ENCODE measurements at regions not wholly inside any gene's neighbourhood (a gene's known extent, or its start where the extent isn't known, plus 50 kb on each side); places are given as distances from the start of the nearest gene placed in this dataset.

DNA sequence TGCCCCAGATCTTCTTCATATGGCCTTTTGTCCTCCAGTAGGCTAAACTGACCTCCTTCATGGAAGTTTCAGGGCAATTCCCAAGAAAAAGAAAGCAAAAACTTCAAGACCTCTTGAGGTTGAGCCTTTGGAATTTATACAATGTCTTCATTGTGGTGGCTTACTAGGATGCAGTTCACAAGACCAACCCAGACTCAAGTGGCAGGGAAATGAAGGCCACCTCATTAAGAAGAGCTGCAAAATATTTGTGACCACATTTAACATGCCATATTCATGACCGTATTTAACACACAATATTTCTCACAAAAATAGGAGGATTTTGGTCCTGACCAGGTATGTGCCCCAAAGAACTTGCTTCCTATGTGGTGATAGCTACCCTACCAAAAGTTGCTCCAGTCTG is 605.5 kb upstream of the PITX2 start (continued):
- TF ChIP-seq, protein P1, sequence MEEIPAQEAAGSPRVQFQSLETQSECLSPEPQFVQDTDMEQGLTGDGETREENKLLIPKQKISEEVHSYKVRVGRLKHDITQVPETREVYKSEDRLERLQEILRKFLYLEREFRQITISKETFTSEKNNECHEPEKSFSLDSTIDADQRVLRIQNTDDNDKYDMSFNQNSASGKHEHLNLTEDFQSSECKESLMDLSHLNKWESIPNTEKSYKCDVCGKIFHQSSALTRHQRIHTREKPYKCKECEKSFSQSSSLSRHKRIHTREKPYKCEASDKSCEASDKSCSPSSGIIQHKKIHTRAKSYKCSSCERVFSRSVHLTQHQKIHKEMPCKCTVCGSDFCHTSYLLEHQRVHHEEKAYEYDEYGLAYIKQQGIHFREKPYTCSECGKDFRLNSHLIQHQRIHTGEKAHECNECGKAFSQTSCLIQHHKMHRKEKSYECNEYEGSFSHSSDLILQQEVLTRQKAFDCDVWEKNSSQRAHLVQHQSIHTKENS (CRISPR knock-in tag; IDR thresholded peaks at IDR 0.05) = no peak

DNA sequence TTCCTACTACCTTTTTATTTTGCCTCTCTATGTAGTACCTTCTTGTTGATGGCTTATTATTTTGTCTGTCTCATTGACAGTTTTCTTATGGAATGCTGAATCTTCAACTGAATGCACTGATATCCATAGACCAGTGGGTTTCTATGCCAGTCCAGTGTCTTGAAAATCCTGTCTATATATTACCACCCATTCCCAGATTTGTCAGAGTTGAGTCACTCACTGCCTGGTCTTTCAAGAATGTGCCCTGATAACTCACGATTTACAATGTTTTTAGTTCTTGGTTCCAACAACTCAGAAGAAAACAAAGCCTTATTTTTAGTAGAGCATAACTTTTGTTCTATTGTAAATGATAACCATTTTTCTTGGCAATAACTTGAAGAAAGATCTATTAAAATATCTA is 606.0 kb upstream of the PITX2 start:
- BruUV-seq (replicated peaks) = no TSS peak
- Histone ChIP-seq H3K79me2 (ENCODE audit: control insufficient read depth, insufficient read depth, low read length) (no peaks in the 10 kb centered on the region), H2AFZ (ENCODE audit: low read depth, low read length) (no peak overlapping the region), H3K27me3 (ENCODE audit: control insufficient read depth in 2 of 2, insufficient read depth in 2 of 2, low read length in 2 of 2) (no peaks in the 10 kb centered on the region), H3K36me3 (ENCODE audit: control insufficient read depth, insufficient read depth, low read length) (no peaks in the 10 kb centered on the region), H3K4me1 (replicated peaks in 1 of 2; ENCODE audit: control insufficient read depth in 2 of 2, insufficient read depth in 2 of 2, low read length in 2 of 2) (no peaks in the 10 kb centered on the region), H3K9me1 (ENCODE audit: control insufficient read depth, insufficient read depth, low read length) (no peaks in the 10 kb centered on the region), H3K9me3 (replicated peaks; ENCODE audit: control insufficient read depth, insufficient read depth, low read depth, low read length) (0 out of 2 replicates have a peak, but pooled peaks cover 2% of the 10 kb centered on the region), H3K27ac (ENCODE audit: extremely low read depth, low read depth, low read length) (no peak overlapping the region), H3K9ac (ENCODE audit: insufficient read depth in 1 of 2, low read depth in 2 of 2, low read length in 2 of 2) (no peak overlapping the region), H4K20me1 (replicated peaks; ENCODE audit: control insufficient read depth, insufficient read depth, low read length) (no peaks in the 10 kb centered on the region), H3K4me2 (ENCODE audit: insufficient read depth, low read length) (no peak overlapping the region), H3K4me3 (no peak overlapping the region)
- 0% methylated on average over 1 of the region's 1 CpG for WGBS (ENCODE audit: insufficient coverage, low coverage, missing lambda C conversion rate)
- DNase-seq (ENCODE audit: extremely low read depth in 1 of 4, low spot score in 3 of 4) (no peak), ATAC-seq (no peak), FAIRE-seq (no peak)
- ChIA-PET POLR2A (no interaction called here), CTCF (ENCODE audit: low intra/inter-chr PET ratio) (no interaction called here)
- in situ Hi-C loops (cut with MboI) = no loop called here
- intact Hi-C loops (cut with micrococcal nuclease) = no loop called here
- TF ChIP-seq NRF1 (conservative IDR thresholded peaks at IDR 0.05 in 1 of 2, IDR thresholded peaks at IDR 0.05 in 1 of 2) = no peak
- TF ChIP-seq, protein P2, sequence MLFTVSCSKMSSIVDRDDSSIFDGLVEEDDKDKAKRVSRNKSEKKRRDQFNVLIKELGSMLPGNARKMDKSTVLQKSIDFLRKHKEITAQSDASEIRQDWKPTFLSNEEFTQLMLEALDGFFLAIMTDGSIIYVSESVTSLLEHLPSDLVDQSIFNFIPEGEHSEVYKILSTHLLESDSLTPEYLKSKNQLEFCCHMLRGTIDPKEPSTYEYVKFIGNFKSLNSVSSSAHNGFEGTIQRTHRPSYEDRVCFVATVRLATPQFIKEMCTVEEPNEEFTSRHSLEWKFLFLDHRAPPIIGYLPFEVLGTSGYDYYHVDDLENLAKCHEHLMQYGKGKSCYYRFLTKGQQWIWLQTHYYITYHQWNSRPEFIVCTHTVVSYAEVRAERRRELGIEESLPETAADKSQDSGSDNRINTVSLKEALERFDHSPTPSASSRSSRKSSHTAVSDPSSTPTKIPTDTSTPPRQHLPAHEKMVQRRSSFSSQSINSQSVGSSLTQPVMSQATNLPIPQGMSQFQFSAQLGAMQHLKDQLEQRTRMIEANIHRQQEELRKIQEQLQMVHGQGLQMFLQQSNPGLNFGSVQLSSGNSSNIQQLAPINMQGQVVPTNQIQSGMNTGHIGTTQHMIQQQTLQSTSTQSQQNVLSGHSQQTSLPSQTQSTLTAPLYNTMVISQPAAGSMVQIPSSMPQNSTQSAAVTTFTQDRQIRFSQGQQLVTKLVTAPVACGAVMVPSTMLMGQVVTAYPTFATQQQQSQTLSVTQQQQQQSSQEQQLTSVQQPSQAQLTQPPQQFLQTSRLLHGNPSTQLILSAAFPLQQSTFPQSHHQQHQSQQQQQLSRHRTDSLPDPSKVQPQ (CRISPR knock-in tag; IDR thresholded peaks at IDR 0.05; ENCODE audit: borderline replicate concordance) = no peak
- no peak for TF ChIP-seq SNIP1 (IDR thresholded peaks at IDR 0.05; ENCODE audit: low read depth)
- TF ChIP-seq, protein P3, sequence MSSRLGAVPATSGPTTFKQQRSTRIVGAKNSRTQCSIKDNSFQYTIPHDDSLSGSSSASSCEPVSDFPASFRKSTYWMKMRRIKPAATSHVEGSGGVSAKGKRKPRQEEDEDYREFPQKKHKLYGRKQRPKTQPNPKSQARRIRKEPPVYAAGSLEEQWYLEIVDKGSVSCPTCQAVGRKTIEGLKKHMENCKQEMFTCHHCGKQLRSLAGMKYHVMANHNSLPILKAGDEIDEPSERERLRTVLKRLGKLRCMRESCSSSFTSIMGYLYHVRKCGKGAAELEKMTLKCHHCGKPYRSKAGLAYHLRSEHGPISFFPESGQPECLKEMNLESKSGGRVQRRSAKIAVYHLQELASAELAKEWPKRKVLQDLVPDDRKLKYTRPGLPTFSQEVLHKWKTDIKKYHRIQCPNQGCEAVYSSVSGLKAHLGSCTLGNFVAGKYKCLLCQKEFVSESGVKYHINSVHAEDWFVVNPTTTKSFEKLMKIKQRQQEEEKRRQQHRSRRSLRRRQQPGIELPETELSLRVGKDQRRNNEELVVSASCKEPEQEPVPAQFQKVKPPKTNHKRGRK (tag; IDR thresholded peaks at IDR 0.05) = no peak
- TF ChIP-seq FOXK2 (conservative IDR thresholded peaks at IDR 0.05 in 1 of 2, IDR thresholded peaks at IDR 0.05 in 1 of 2; ENCODE audit: low read depth in 2 of 2) = no peak
- TF ChIP-seq TAF15 (IDR thresholded peaks at IDR 0.05; ENCODE audit: low read depth, low read length) = no peak
- TF ChIP-seq RNF2 (IDR thresholded peaks at IDR 0.05) = no peak
- TF ChIP-seq, protein P4, sequence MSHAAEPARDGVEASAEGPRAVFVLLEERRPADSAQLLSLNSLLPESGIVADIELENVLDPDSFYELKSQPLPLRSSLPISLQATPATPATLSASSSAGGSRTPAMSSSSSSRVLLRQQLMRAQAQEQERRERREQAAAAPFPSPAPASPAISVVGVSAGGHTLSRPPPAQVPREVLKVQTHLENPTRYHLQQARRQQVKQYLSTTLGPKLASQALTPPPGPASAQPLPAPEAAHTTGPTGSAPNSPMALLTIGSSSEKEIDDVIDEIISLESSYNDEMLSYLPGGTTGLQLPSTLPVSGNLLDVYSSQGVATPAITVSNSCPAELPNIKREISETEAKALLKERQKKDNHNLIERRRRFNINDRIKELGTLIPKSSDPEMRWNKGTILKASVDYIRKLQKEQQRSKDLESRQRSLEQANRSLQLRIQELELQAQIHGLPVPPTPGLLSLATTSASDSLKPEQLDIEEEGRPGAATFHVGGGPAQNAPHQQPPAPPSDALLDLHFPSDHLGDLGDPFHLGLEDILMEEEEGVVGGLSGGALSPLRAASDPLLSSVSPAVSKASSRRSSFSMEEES (CRISPR knock-in tag; IDR thresholded peaks at IDR 0.05) = no peak
- TF ChIP-seq TCFL5 (CRISPR knock-in tag; conservative IDR thresholded peaks at IDR 0.05) = no peak
- TF ChIP-seq BDP1 (IDR thresholded peaks at IDR 0.05; ENCODE audit: insufficient read depth, insufficient read length) = no peak
- TF ChIP-seq ZNF23 (CRISPR knock-in tag; IDR thresholded peaks at IDR 0.05) = no peak
- TF ChIP-seq PCBP1 (IDR thresholded peaks at IDR 0.05; ENCODE audit: low read depth, low read length, poor library complexity, severe bottlenecking) = no peak
